IMR-90 (cell line): ENCODE measurements at regions not wholly inside any gene's neighbourhood (a gene's known extent, or its start where the extent isn't known, plus 50 kb on each side); places are given as distances from the start of the nearest gene placed in this dataset.

Source experiments
- ATAC-seq: fragments of 200-7000 bp; cut with Tn5 transposase; 2 replicates; pipeline ENCODE4 v1.9.1; 2020; ENCODE audit warnings: low read depth, mild to moderate bottlenecking, moderate library complexity
- BruUV-seq: library from RNA; stranded (reverse); fragments of 400-500 nt; replicated peaks from 2 replicates; lab custom pipeline; 2021; lab: Mats Ljungman, UMichigan
- CTCF ChIA-PET: fragments of 300-600 bp; formaldehyde crosslinking; extraction: SDS; loops from one replicate; lab custom pipeline; 2021; ENCODE audit warnings: antibody characterized with exemption; lab: Yijun Ruan, JAX
- POLR2A ChIA-PET: fragments of 300-600 bp; sonication (Branson Sonifier 250); formaldehyde crosslinking; loops from one replicate; lab custom pipeline; 2022; ENCODE audit warnings: antibody characterized with exemption; ENCODE audit not compliant: unreplicated experiment; lab: Charles Lee
- DNase-seq: peaks from one replicate; pipeline ENCODE4 v3.0.0; 2013
- H2AFZ ChIP-seq: replicated peaks from 2 replicates; pipeline ENCODE3; 2013; ENCODE audit warnings: low read length, mild to moderate bottlenecking; ENCODE audit not compliant: poor library complexity
- H2AK5ac ChIP-seq: 2 replicates; pipeline ENCODE4 v1.6.1; 2013; ENCODE audit warnings: low read depth, low read length, inconsistent platforms
- H2AK9ac ChIP-seq: replicated peaks from 2 replicates; pipeline ENCODE3; 2013; ENCODE audit warnings: mild to moderate bottlenecking, low read depth, low read length, moderate library complexity; ENCODE audit not compliant: poor library complexity
- H2BK120ac ChIP-seq: 2 replicates; pipeline ENCODE4 v1.6.1; 2013; ENCODE audit warnings: low read depth, low read length, inconsistent platforms
- H2BK15ac ChIP-seq: 3 replicates; pipeline ENCODE4 v1.6.1; 2013; ENCODE audit warnings: low read depth, low read length, inconsistent platforms
- H2BK20ac ChIP-seq: 2 replicates; pipeline ENCODE4 v1.6.1; 2013; ENCODE audit warnings: low read depth, mild to moderate bottlenecking, inconsistent platforms, low read length, moderate library complexity
- H2BK5ac ChIP-seq: 2 replicates; pipeline ENCODE4 v1.6.1; 2013; ENCODE audit warnings: mild to moderate bottlenecking, low read depth, low read length, inconsistent platforms; ENCODE audit not compliant: poor library complexity, severe bottlenecking
- H3K14ac ChIP-seq: replicated peaks from 2 replicates; pipeline ENCODE4 v1.6.1; 2013; ENCODE audit warnings: low read depth, low read length, inconsistent platforms
- H3K18ac ChIP-seq: 2 replicates; pipeline ENCODE4 v1.6.1; 2013; ENCODE audit warnings: low read depth, low read length, control low read depth
- H3K23ac ChIP-seq: 2 replicates; pipeline ENCODE4 v1.6.1; 2013; ENCODE audit warnings: low read depth, low read length, inconsistent platforms
- H3K27ac ChIP-seq: 2 replicates; pipeline ENCODE4 v1.5.1; 2013; ENCODE audit warnings: mild to moderate bottlenecking, control low read depth, low read length; ENCODE audit not compliant: insufficient read depth
- H3K27me3 ChIP-seq: 2 replicates; pipeline ENCODE4 v1.6.1; 2013; ENCODE audit warnings: low read length; ENCODE audit not compliant: control insufficient read depth, insufficient read depth
- H3K36me3 ChIP-seq: 2 replicates; pipeline ENCODE4 v1.6.1; 2013; ENCODE audit warnings: low read length, mixed read lengths; ENCODE audit not compliant: control insufficient read depth, insufficient read depth
- H3K4ac ChIP-seq: 2 replicates; pipeline ENCODE4 v1.6.1; 2013; ENCODE audit warnings: low read depth, low read length, inconsistent platforms
- H3K4me1 ChIP-seq: 2 replicates; pipeline ENCODE4 v1.6.1; 2013; ENCODE audit warnings: low read length, mixed read lengths; ENCODE audit not compliant: control insufficient read depth, insufficient read depth
- H3K4me2 ChIP-seq: 2 replicates; pipeline ENCODE4 v1.6.1; 2013; ENCODE audit warnings: low read depth, mild to moderate bottlenecking, control low read depth, low read length, moderate library complexity
- H3K4me3 ChIP-seq: 2 replicates; pipeline ENCODE4 v1.5.1; 2013; ENCODE audit warnings: low read depth, mild to moderate bottlenecking, control low read depth, low read length, moderate library complexity; ENCODE audit not compliant: insufficient read depth
- H3K56ac ChIP-seq: 2 replicates; pipeline ENCODE4 v1.6.1; 2013; ENCODE audit warnings: low read length, inconsistent platforms; ENCODE audit not compliant: insufficient read depth; ENCODE audit errors: extremely low read depth
- H3K79me1 ChIP-seq, 2 experiments: 2 replicates each; pipeline ENCODE4 v1.6.1; 2013; ENCODE audit warnings: low read length in 2 of 2, inconsistent platforms in 1 of 2, low read depth in 1 of 2
- H3K9ac ChIP-seq: 2 replicates; pipeline ENCODE4 v1.6.1; 2013; ENCODE audit warnings: low read depth, low read length, control low read depth
- H3K9me1 ChIP-seq: 2 replicates; pipeline ENCODE4 v1.6.1; 2013; ENCODE audit warnings: low read length, inconsistent platforms; ENCODE audit not compliant: insufficient read depth
- H3K9me3 ChIP-seq: 2 replicates; pipeline ENCODE4 v1.6.1; 2013; ENCODE audit warnings: low read length; ENCODE audit not compliant: control insufficient read depth, insufficient read depth
- H4K20me1 ChIP-seq: 2 replicates; pipeline ENCODE4 v1.6.1; 2013; ENCODE audit warnings: low read length, inconsistent platforms; ENCODE audit not compliant: insufficient read depth
- H4K5ac ChIP-seq: 2 replicates; pipeline ENCODE4 v1.6.1; 2013; ENCODE audit warnings: mild to moderate bottlenecking, low read depth, low read length, control low read depth
- H4K8ac ChIP-seq, 2 experiments: 2 replicates each; pipeline ENCODE4 v1.6.1; 2013; ENCODE audit warnings: low read depth in 2 of 2, low read length in 2 of 2, control low read depth in 1 of 2, inconsistent platforms in 1 of 2
- H4K91ac ChIP-seq: 2 replicates; pipeline ENCODE4 v1.6.1; 2013; ENCODE audit warnings: low read depth, low read length, inconsistent platforms; ENCODE audit not compliant: insufficient read depth
- BHLHE40 ChIP-seq: fragments of 150-350 bp; IDR thresholded peaks from 2 replicates; pipeline ENCODE4 v1.6.1; 2016; ENCODE audit warnings: mild to moderate bottlenecking, low read depth, low read length
- CEBPB ChIP-seq: IDR thresholded peaks from 2 replicates; pipeline ENCODE4 v1.6.1; 2012; ENCODE audit warnings: low read depth, low read length, improper control_type of control experiment
- CHD1 ChIP-seq: IDR thresholded peaks from 2 replicates; pipeline ENCODE4 v1.6.1; 2012; ENCODE audit warnings: low read depth, low read length, improper control_type of control experiment
- CTCF ChIP-seq: conservative IDR thresholded peaks from 2 replicates; pipeline ENCODE4 v1.5.1; 2012; ENCODE audit warnings: mild to moderate bottlenecking, low read depth, low read length, improper control_type of control experiment
- ELK1 ChIP-seq: fragments of 150-350 bp; IDR thresholded peaks from 2 replicates; pipeline ENCODE4 v1.6.1; 2016; ENCODE audit warnings: low read depth, mild to moderate bottlenecking, low read length, moderate library complexity, borderline replicate concordance
- FOS ChIP-seq: fragments of 150-350 bp; IDR thresholded peaks from 2 replicates; pipeline ENCODE4 v1.6.1; 2016; ENCODE audit warnings: low read depth, low read length
- MAFK ChIP-seq: IDR thresholded peaks from 2 replicates; pipeline ENCODE4 v1.6.1; 2012; ENCODE audit warnings: low read depth, low read length, improper control_type of control experiment
- MXI1 ChIP-seq: IDR thresholded peaks from 2 replicates; pipeline ENCODE4 v1.6.1; 2012; ENCODE audit warnings: low read depth, mild to moderate bottlenecking, low read length, moderate library complexity, borderline replicate concordance
- NFE2L2 ChIP-seq: fragments of 150-350 bp; IDR thresholded peaks from 2 replicates; pipeline ENCODE4 v1.6.1; 2016; ENCODE audit warnings: low read depth, mild to moderate bottlenecking, low read length
- RCOR1 ChIP-seq: IDR thresholded peaks from 2 replicates; pipeline ENCODE4 v1.6.1; 2012; ENCODE audit warnings: mild to moderate bottlenecking, low read length, improper control_type of control experiment; ENCODE audit not compliant: insufficient replicate concordance
- SMC3 ChIP-seq: fragments of 150-350 bp; IDR thresholded peaks from 2 replicates; pipeline ENCODE4 v1.6.1; 2016; ENCODE audit warnings: low read depth, mild to moderate bottlenecking, antibody characterized with exemption, low read length, moderate library complexity
- USF2 ChIP-seq: fragments of 150-350 bp; IDR thresholded peaks from 2 replicates; pipeline ENCODE4 v1.6.1; 2017; ENCODE audit warnings: mild to moderate bottlenecking, antibody characterized with exemption, low read length, low read depth
- WGBS, 2 experiments: methylation state at CpG; one replicate each; pipeline versions ENCODE4 v1.1.5 to v1.1.7; 2013; ENCODE audit warnings: missing lambda C conversion rate in 2 of 2; ENCODE audit not compliant: insufficient read length in 1 of 2; ENCODE audit errors: extremely low coverage in 2 of 2; 5-methylcytosine and 5-hydroxymethylcytosine counted together
- dilution Hi-C: fragments of 300-500 bp; cut with HindIII; formaldehyde crosslinking; loops from one replicate; pipeline ENCODE4 v1.14.3; 2018; ENCODE audit warnings: low sequenced_read_pairs; ENCODE audit not compliant: unreplicated experiment
- in situ Hi-C: fragments of 300-500 bp; cut with MboI; formaldehyde crosslinking; loops from 3 replicates; pipeline ENCODE4 v1.14.3; 2019; ENCODE audit warnings: low sequenced_read_pairs, inconsistent platforms, mixed read lengths
- intact Hi-C: fragments of 100-400 bp; cut with micrococcal nuclease; formaldehyde crosslinking; loops from 2 replicates; pipeline ENCODE4 v1.10.0; 2022

DNA sequence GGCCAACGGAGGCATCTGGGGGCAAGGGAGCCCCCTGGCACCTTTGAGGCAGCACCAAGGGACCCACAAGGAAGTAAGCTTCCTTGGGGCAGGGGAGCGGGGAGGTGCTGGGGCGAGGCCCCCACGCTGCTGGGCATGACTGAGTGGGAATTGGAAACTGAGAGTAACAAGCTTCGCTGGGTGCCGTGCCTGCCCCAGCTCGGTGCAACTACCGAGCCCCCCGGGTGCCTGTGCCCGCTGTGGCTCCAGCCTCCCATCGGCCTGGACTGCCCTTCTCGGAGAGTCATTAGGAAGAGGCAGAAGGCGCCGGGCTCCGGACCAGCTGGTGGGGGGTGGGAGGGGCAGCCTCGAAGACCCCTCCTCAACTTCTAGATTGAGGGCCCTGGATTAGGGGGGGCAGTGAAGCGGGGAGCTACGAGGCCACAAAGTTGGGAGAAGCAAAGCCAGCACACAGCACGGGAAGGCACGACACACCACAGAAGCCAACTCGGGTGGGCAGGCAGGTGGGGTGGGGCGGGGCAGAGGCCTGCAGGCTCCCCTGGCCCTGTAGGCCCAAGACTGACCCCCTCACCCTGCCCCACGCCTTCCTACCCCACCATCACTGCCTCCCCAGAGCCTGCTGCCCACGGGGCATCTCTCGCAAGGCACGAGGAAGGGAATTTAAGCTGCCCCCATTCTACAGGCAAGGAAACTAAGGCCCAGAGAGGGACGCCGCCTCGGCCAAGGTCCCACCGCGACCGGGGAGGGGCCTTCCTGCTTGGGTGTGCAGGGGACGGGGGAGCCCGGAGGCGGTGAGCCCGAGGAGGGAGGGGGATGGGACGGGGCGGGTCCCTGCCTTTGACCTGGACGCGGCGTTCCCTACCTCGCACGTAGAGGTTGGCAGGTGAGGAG is 83.2 kb downstream of the PTPRS start (continued):
- TF ChIP-seq NFE2L2: no peak

GRCh38 chr19:5255602-5256231 is 84.9 kb downstream of the PTPRS start:
- no CpG with 5 or more reads among the region's 22 CpGs for WGBS, 2 experiments
- intact Hi-C loops (no loop called here), dilution Hi-C loops (no loop called here), in situ Hi-C loops (no loop called here)
- ATAC-seq (no peak), DNase-seq (no peak)
- no TSS peak for BruUV-seq
- no peak overlapping the region for H3K23ac ChIP-seq
- no peak overlapping the region for H4K91ac ChIP-seq
- no peaks in the 10 kb centered on the region for H3K4me1 ChIP-seq
- H3K36me3 ChIP-seq: peaks cover 43% of the 10 kb centered on the region
- H3K9me1 ChIP-seq: no peaks in the 10 kb centered on the region
- no peak overlapping the region for H4K8ac ChIP-seq
- H3K18ac ChIP-seq: no peak overlapping the region
- H4K20me1 ChIP-seq: no peaks in the 10 kb centered on the region
- no peak overlapping the region for H2AFZ ChIP-seq
- ChIA-PET POLR2A (no interaction called here), CTCF (no interaction called here)
- H2BK5ac ChIP-seq: no peak overlapping the region
- H3K4ac ChIP-seq: no peak overlapping the region
- no peak overlapping the region for H2AK5ac ChIP-seq
- H3K4me3 ChIP-seq: no peak overlapping the region
- no peak overlapping the region for H3K4me2 ChIP-seq
- H3K27me3 ChIP-seq: no peaks in the 10 kb centered on the region
- no peak overlapping the region for H2BK20ac ChIP-seq
- no peak overlapping the region for H2BK120ac ChIP-seq
- H3K56ac ChIP-seq: no peak overlapping the region
- H3K79me1 ChIP-seq: no peaks in the 10 kb centered on the region
- no peak overlapping the region for H2AK9ac ChIP-seq
- no peak overlapping the region for H2BK15ac ChIP-seq
- no peak overlapping the region for H3K9ac ChIP-seq
- no peak overlapping the region for H3K27ac ChIP-seq
- no peak overlapping the region for H4K5ac ChIP-seq
- peaks cover 22% of the 10 kb centered on the region for H3K9me3 ChIP-seq
- H3K14ac ChIP-seq: no peak overlapping the region
- TF ChIP-seq CHD1: no peak
- no peak for TF ChIP-seq CTCF
- no peak for TF ChIP-seq BHLHE40
- TF ChIP-seq ELK1: no peak
- TF ChIP-seq CEBPB: no peak
- TF ChIP-seq SMC3: no peak
- no peak for TF ChIP-seq FOS
- no peak for TF ChIP-seq USF2
- TF ChIP-seq RCOR1: no peak
- TF ChIP-seq MXI1: no peak
- TF ChIP-seq MAFK: no peak
